SKM-1 (cell line): ENCODE measurements at regions not wholly inside any gene's neighbourhood (a gene's known extent, or its start where the extent isn't known, plus 50 kb on each side); places are given as distances from the start of the nearest gene placed in this dataset.

Experiments used
- DNase-seq: peaks from one replicate; lab custom pipeline; 2025; ENCODE audit not compliant: unreplicated experiment; lab: John Stamatoyannopoulos, UW

DNA sequence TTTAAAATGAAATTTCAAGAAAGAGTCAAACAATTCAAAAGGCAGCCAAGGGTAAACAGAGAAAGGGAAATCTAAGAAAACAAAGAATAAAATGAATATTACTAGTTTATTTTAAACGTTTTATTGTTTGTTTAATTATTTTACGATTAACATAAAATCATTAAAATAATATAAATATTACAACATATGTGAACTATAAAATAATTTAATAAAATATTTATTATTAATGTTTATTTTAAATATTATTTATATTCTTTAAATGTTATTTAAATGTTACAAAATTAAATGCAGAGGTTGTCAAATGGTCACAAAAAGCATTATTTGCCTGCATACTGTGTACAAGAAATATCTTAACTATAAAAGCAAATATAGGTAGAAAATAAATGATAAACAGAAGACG lies 786.7 kb upstream of the GHITM start:
- no peak for DNase-seq

DNA sequence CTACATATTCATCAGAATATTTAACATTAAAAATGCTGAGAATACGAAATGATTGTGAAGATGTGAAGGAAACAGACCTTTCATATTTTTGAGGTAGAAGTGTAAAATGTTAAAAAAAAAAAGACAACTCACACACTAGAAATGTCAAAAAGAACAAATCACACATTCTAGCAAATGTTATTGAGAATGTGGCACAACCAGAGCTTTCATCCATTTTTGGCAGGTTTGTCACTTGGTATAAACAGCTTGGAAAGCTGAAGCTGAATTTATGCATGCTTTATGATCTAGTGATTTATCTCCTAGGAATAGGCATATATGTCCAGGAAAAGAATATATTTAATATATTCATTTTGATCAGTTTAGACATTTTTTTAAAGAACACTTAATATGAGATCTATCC lies 784.9 kb upstream of the GHITM start:
- DNase-seq, result no peak

DNA sequence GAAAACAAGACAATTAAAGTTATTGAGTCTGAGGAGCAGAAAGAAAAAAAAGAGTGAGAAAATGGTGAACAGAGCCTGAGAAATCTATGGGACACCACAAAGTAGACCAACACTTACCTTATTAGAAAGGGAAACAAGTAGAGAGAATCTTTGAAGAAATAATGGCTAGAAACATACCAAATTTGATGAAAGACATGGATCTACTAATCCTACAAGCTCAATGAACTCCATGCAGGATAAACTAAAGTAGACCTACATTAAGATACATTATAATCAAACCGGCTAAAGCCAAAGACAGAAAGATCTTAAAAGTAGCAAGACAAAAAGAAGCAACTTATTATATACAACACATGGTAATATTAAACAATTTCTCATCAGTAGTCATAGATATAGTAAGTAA lies 782.3 kb upstream of the GHITM start:
- DNase-seq, result no peak

DNA sequence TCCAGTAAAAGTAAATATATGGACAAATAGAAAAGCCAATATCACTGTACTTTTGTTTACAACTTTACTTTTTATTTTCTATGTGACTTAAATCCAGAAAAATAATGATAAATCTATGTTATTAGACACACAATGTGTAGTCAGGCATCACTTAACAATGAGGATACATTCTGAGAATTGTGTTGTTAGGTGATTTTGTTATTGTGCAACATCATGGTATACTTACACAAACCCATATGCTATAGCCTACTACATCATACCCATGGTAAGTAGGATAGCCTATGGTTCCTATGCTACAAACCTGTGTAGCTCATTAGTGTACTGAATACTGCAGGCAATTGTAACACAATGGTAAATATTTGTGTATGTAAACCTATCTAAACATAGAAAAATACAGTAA lies 781.7 kb upstream of the GHITM start:
- DNase-seq, result no peak

DNA sequence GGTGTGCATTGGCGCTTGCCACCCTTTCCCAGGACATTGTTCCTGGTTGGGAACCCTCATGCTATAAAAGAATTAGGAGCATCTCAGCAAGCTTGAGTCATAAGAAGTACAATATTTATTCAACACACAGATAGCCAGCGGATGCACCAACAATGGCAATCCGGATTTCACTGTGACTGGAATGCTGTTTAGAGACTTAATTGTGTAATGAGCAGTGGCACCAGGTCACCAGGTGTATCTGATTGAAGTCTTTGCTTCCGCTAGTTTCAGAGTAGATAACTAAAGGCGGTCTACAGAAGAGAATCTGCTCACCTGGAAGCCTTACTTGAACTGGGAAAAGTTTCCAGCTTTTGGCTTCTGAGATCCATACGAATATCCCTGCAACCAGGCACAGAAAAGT lies 772.3 kb upstream of the GHITM start:
- DNase-seq, result no peak

DNA sequence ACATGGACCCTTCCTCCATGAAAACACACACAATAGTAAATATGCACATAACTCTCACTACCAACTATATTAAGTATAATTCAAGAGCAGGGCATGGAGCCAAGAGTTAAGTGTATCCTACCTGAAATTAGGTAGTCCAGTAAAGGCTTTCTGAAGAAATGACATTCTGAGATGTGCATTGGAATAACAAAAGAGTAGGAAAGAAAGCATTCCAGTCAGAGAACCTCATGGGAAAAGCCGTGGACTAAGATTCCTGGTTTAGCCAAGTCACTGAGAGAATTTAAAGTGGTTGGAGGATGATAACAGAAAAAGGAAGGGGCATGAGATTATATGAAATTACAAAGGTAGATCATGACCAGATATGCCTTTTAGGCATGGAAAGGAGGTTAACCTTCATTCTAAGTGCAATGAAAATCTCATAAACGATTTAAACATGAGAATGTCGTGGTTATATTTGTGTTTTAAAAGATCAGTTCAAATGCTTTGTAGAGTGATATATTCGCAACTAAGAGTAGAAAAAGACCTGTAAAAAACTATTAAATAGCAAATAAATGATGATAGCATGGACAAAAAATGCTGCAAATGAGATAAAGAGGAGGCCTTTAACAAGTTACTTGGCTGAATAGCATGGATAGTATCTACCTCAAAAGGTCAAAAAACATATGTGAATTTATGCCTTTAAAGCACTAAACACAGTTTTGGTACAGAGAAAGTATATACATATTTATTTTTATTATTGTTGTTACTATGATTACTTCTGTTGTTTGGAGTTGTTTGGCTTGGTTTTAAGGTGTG lies 767.4 kb upstream of the GHITM start:
- no peak for DNase-seq

DNA sequence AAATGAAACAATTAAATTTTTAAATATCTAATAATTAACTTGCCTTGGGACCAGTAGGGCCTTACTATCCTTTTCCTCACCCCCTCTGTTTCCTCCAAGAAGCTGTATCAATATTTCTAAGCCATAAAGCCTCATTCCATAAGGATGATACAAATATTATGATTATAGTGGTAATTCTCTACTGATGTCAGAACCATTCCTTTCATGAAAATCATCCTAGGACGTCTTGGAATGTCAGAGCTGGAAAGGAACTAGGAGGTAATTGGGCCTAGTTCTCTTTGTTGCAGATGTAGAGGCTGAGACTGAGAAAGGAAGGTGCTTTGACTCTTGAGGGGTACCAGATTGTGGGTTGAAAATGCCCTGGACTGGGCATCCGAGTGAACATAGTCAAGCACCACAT lies 766.7 kb upstream of the GHITM start:
- no peak for DNase-seq

DNA sequence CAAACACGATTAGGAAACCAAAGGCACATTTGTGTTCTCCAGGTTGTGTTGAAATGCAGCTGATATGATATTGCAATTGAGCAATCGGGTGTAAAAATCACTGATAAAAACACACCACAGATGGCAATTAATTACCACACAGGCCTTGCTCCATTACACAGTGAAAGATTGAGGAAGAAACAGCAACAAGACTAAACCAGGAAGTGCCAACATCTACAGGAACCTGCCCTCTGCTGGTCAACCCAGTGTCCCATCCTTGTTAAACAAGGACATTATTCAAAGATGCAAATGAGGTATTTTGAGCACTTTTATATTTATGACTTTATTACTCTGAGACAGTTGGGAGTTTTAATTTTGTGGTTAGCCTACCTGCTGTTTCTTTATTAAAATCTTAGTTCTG lies 765.6 kb upstream of the GHITM start:
- peak; percentile 58 for DNase-seq

DNA sequence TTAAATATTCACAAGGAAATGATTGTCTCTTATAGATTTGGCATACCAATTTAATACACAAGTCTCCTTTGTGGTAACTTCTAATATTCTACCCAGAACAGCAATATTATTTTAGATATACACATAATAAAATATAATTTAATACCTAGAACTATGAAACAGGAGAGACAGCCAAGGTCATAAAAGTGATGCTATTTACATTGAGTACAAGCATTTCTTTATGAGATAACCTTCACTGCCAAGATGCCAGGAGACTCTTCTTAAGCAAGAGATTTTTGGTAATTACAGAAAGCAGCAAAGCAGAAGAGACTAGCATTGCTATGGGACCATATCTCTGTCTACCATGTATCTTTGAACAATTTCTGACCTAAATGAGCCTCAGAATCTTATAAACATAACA lies 764.6 kb upstream of the GHITM start:
- DNase-seq, result no peak

DNA sequence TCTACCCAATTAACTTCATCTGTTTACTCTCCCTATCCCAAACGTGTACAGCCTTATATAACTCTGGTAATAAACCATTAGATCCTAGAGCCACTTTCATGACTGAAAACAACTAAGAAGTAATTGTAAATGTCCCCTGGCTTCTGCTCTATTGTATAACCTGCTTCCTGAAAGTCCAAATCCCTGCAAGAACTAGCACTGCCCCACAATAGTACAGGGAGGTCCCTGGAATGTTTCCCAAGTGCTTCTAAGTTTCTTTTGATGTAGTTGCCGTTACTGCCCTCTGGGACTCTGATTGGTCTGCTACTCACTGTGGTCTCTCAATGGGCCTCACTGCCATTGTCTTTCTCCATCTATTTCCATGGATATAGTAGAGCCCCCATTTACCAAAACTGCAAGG lies 764.0 kb upstream of the GHITM start:
- no peak for DNase-seq

DNA sequence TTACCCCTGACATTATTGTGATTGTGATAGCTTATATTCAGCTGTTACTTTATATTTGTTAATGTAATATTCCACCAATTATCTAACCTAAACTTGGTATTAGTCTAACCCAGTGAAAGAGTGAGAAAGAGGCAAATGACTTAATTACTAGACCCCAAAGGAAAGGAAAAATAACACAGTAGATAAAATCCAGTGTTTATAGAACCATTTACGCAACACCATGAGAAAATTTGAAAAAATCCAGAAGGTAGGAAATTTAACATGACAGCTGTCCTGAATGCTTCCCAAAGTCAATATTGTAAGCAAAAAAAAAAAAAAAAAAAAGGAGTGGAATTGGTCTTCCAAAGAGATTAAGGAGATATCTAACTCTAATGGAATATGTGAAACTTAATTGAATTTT lies 741.5 kb upstream of the GHITM start:
- DNase-seq, result no peak

DNA sequence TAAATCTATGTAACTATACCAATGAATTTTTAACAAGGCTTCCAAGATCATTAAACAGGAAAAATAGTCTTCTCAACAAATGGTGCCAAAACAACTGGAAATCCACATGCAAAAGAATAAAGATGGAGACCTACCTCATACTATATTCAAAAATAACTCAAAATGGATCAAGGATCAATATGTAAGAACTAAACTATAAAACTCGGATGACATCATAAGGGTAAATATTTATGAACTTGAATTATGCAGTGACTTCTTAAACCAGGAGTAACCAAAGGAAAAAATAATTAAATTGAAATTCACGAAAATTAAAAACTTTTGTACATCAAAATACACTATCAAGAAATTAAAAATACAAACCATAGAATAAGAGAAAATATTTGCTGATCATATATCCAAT lies 728.7 kb upstream of the GHITM start:
- DNase-seq, result no peak

DNA sequence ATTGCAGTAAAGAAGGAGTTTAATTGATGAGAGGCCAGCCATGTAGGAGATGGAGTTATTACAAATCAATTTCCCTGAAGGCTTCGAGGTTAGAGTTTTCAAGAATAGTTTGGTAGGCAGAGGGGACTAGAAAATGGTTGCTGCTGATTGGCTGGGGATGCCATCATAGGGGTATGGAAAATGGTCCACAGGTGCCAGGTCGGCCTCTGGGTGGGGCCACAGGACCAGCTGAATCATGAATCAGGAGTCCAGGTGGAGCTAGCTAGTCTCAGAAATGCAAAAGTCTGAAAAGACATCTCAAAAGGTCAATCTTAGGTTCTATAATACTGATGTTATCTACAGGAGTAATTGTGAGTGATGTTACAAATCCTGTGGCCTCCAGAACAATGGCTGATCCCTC lies 714.0 kb upstream of the GHITM start:
- DNase-seq, result no peak

DNA sequence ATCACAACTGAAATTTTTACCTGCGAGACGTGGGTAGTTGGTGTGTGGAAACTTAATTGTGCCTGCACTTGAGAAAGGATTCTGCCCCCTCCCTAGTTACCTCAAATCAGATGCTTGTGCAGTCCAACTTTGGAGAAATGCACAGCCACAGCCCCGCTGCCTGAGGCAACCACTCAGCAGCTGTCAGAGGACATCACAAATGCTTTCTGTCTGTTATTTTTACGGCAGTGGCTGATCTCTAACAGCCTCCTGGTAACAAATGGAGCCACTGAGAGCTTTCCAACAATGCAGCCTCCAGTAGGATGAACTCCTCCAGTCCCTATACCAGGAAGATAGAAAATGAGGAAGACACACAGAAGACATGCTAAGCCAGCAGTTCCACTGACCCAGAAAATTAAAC lies 712.2 kb upstream of the GHITM start:
- DNase-seq, result no peak

DNA sequence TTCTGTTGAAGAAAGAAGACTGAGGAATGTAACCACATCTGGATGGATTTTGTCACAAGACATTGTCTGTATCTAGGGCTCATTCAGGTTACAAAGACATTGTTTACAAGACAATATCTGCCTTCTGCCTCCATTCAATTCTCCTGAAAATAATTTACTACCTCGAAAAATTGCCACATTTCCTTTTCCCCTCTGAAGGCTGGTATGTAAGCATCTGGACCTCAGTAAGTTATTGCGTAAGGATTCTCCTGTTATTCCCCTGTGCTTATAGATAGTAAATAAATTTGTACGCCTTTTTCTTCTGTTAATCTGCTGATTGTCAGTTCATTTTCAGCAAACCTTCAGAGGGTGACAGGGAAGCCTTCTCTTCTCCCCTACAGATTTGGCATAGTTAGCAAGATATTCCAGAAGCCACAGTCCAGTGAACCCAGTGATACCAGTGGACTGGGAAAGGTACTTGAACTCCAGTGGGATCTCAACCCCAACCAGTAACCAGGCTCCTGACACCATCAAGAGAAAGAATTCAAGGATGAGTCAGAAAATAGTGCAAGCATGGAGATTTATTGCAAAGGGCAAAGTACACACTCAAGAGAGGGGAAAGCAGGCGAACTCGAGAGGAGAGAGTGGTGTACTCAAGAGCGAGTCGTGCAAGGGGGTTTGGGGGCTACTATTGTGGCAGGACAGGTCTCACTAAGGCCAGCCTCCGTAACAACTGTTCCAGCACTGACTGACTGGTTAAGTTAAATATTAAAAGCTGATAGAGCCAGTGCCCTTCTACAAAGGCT lies 706.9 kb upstream of the GHITM start:
- no peak for DNase-seq

DNA sequence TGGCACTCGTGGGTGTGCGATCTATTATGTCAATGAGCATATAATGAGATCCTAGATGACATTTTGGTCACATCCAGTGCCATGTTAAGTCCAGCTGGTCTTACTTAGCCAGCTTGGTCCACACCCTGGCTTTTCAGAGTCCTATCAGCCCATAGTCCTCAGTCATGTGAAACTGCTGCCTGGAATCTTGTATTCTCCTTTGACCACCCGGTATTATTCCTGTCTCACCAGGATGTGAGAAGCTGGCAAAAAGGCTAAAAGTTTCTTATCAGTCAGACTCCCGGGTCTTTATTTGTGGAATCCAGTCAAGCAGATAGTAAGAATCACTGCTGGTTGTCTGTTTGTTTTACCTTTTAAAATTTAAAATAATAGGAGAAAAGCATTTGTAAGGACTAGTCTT lies 705.6 kb upstream of the GHITM start:
- DNase-seq, result no peak

DNA sequence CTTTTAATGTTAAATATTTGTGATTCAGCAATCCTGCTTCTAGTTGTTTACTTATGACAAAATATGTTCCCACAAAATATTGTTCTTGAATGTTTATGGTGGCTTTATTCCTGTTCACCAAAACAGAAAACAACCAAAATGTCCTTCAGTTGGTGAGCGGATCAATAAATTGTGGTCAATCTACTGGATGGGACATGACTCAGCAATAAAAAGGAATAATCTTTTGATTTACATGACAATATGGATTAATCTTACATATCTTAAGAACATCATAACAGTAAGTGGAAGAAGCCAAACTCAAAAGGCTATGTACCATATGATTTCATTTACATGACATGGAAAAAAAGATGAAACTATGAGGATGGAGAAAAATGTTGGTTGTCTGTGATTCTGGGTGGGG lies 691.3 kb upstream of the GHITM start:
- DNase-seq, result no peak

DNA sequence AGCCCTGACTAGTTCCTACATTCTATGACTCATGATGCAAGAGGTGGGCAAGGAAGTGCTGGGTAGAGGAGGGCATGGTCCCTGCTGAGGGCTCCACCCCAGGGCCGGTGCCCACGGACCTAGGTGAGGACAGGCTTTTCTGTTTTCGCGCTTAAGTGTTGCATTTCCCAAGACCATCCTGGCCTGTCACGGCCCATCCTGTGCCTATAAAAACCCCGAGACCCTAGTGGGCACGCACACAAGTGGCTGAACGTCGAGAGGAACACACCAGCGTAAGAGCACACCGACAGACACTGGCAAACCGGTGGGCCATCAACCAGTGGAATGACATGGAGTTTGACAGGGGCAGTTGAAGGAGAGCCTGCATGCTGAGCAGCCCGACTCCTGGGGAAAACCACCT lies 680.7 kb upstream of the GHITM start:
- DNase-seq, result no peak

DNA sequence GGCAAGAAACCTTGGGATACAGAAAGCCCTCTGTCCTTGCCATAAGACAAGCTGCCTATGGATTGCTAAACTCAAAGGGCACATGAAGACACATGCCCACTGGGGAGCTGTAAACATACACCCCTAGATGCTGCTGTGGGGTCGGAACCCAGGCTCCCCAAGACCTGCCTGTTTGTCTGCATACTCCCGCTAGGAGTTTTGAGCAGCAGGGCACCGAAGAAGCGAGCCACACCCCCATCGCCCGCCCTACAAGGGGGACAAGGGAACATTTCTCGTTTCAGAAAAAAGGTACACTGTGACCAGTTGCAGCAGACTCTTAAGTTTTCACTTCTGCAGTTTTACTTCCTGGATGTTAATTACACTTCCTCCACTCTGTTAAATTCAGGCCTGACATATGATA lies 680.2 kb upstream of the GHITM start:
- DNase-seq, result no peak

DNA sequence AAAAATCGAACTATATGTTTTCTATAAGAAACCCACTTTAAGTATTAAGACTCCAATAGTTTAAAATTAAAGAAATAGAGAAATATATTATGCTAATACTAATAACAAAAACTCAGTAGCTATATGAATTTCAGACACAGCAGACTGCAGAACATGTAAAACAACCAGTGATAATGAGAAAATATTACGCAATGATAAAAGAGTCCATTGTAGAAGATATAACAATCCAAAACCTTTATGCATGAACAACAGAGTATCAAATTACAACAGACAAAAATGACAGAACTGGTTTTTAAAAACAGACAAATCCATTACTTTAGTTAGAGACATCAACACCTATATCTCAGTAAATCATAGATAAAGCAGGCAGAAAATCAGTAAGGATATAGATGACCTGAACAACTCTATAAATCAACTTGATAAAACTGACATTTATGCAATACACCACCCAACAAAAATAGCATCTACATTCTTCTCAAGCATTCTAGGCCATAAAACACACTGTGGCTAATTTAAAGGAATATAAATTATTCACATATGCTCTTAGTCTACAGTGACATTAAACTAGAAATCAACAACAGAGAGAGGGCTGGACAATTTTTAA lies 669.5 kb upstream of the GHITM start:
- no peak for DNase-seq

DNA sequence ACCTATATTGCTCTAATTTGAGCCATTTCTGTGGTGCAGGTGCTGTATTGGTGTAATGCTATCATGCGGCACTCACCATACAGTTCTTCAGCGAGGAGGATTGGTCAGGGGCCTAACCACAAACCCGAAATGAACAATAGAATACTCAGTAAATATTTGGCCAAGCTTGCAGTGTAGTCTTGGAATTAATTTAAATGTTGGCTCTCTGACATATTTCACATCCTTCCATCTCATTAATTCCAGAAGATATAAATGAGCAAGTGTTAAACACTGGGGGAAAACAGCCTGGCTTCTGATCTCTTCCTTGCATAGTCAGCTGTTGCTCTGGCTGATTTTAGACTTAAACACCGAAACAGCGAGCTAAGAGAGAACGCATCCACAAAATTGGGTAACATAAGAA lies 663.1 kb upstream of the GHITM start:
- no peak for DNase-seq

DNA sequence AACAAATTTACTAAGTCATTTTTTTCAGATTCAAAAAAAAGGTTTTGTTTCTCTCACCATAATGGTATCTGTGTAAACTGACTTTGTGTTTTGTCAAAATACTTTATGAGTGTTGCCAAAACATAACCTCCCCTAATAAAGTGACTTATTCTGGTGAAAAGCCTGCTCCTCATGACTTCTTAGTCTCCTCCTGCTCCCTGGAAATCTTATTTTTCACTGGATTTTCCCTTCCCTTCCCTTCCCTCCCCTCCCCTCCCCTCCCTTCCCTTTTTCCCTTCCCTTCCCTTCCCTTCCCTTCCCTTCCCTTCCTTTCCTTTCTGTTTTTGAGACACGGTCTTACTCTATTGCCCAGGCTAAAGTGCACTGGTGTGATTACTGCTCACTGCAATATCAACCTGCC lies 650.1 kb upstream of the GHITM start:
- DNase-seq, result no peak
